Central memory CD8-positive, alpha-beta T cell (primary cell): ENCODE measurements at regions not wholly inside any gene's neighbourhood (a gene's known extent, or its start where the extent isn't known, plus 50 kb on each side); places are given as distances from the start of the nearest gene placed in this dataset.

ENCODE experiments used
- ATAC-seq: fragments of 150-1000 bp; cut with Tn5 transposase; replicated peaks from 2 replicates; pipeline ENCODE4 v1.10.0; 2022; ENCODE audit warnings: mild to moderate bottlenecking, moderate FRiP score, moderate number of reproducible peaks; ENCODE audit not compliant: poor library complexity, severe bottlenecking; ENCODE audit errors: extremely low read depth
- DNase-seq, 2 donors: peaks; one replicate each; pipeline ENCODE4 v3.0.0; 2021; ENCODE audit warnings: low spot score in 2 of 2
- H3K27ac Mint-ChIP-seq: one replicate; pipeline ENCODE4 v1.8.0; 2022; ENCODE audit warnings: low read depth, mild to moderate bottlenecking, moderate library complexity, mixed read lengths
- H3K27me3 Mint-ChIP-seq: one replicate; pipeline ENCODE4 v1.8.0; 2022; ENCODE audit warnings: mixed read lengths
- H3K36me3 Mint-ChIP-seq: one replicate; pipeline ENCODE4 v1.8.0; 2022; ENCODE audit warnings: mild to moderate bottlenecking, moderate library complexity, mixed read lengths; ENCODE audit not compliant: insufficient read depth
- H3K4me1 Mint-ChIP-seq: one replicate; pipeline ENCODE4 v1.8.0; 2022; ENCODE audit warnings: mixed read lengths
- H3K4me3 Mint-ChIP-seq: one replicate; pipeline ENCODE4 v1.8.0; 2022; ENCODE audit warnings: mild to moderate bottlenecking, moderate library complexity, mixed read lengths
- H3K9me3 Mint-ChIP-seq: one replicate; pipeline ENCODE4 v1.8.0; 2022; ENCODE audit warnings: mixed read lengths

- no peak for DNase-seq
- ATAC-seq: no peak
- Mint-ChIP-seq H3K27ac (no peak overlapping the region), H3K27me3 (peaks cover 7% of the 10 kb centered on the region), H3K9me3 (peaks cover 14% of the 10 kb centered on the region), H3K36me3 (no peaks in the 10 kb centered on the region), H3K4me1 (no peaks in the 10 kb centered on the region), H3K4me3 (no peak overlapping the region)
These were observed 344.2 kb downstream of the TMEM161B start for GRCh38 chr5:87924436-87924835.

- Mint-ChIP-seq H3K27ac (no peak overlapping the region), H3K4me1 (no peaks in the 10 kb centered on the region), H3K9me3 (peaks cover 8% of the 10 kb centered on the region), H3K27me3 (no peaks in the 10 kb centered on the region), H3K4me3 (no peak overlapping the region), H3K36me3 (peaks cover 2% of the 10 kb centered on the region)
- ATAC-seq (no peak), DNase-seq (no peak)
These were observed 352.3 kb downstream of the TMEM161B start for GRCh38 chr5:87916320-87916719.

- Mint-ChIP-seq H3K27ac (no peak overlapping the region), H3K9me3 (no peaks in the 10 kb centered on the region), H3K4me1 (no peaks in the 10 kb centered on the region), H3K27me3 (no peaks in the 10 kb centered on the region), H3K4me3 (no peak overlapping the region), H3K36me3 (peaks cover 2% of the 10 kb centered on the region)
- ATAC-seq (no peak), DNase-seq (no peak)
These were observed 356.2 kb downstream of the TMEM161B start for GRCh38 chr5:87912419-87912818.

GRCh38 chr5:87909382-87909781 is 359.3 kb downstream of the TMEM161B start:
- no peak for DNase-seq
- Mint-ChIP-seq H3K4me3 (no peak overlapping the region), H3K36me3 (no peaks in the 10 kb centered on the region), H3K9me3 (no peaks in the 10 kb centered on the region), H3K4me1 (no peaks in the 10 kb centered on the region), H3K27ac (no peak overlapping the region), H3K27me3 (no peaks in the 10 kb centered on the region)
- no peak for ATAC-seq

GRCh38 chr5:87906962-87907361 is 361.7 kb downstream of the TMEM161B start:
- DNase-seq (no peak), ATAC-seq (no peak)
- H3K4me3 Mint-ChIP-seq: no peak overlapping the region
- H3K9me3 Mint-ChIP-seq: no peaks in the 10 kb centered on the region
- no peaks in the 10 kb centered on the region for H3K27me3 Mint-ChIP-seq
- no peak overlapping the region for H3K27ac Mint-ChIP-seq
- H3K36me3 Mint-ChIP-seq: no peaks in the 10 kb centered on the region
- no peaks in the 10 kb centered on the region for H3K4me1 Mint-ChIP-seq

GRCh38 chr5:87900419-87900818 is 368.2 kb downstream of the TMEM161B start:
- Mint-ChIP-seq H3K4me3 (no peak overlapping the region), H3K4me1 (no peaks in the 10 kb centered on the region), H3K27me3 (no peaks in the 10 kb centered on the region), H3K36me3 (no peaks in the 10 kb centered on the region), H3K9me3 (no peaks in the 10 kb centered on the region), H3K27ac (no peak overlapping the region)
- ATAC-seq (no peak), DNase-seq (no peak)

- Mint-ChIP-seq H3K4me3 (no peak overlapping the region), H3K9me3 (no peaks in the 10 kb centered on the region), H3K27ac (no peak overlapping the region), H3K27me3 (no peaks in the 10 kb centered on the region), H3K36me3 (no peaks in the 10 kb centered on the region), H3K4me1 (no peaks in the 10 kb centered on the region)
- DNase-seq (no peak), ATAC-seq (no peak)
These were observed 368.9 kb downstream of the TMEM161B start for GRCh38 chr5:87899721-87900131.

GRCh38 chr5:87899208-87899661 is 369.4 kb downstream of the TMEM161B start:
- Mint-ChIP-seq H3K4me3 (no peak overlapping the region), H3K36me3 (no peaks in the 10 kb centered on the region), H3K27me3 (no peaks in the 10 kb centered on the region), H3K27ac (no peak overlapping the region), H3K9me3 (no peaks in the 10 kb centered on the region), H3K4me1 (no peaks in the 10 kb centered on the region)
- ATAC-seq (no peak), DNase-seq (no peak)

GRCh38 chr5:87898574-87898973 is 370.1 kb downstream of the TMEM161B start:
- Mint-ChIP-seq H3K27me3 (no peaks in the 10 kb centered on the region), H3K4me3 (no peak overlapping the region), H3K27ac (no peak overlapping the region), H3K36me3 (no peaks in the 10 kb centered on the region), H3K4me1 (no peaks in the 10 kb centered on the region), H3K9me3 (no peaks in the 10 kb centered on the region)
- ATAC-seq (no peak), DNase-seq (no peak)

GRCh38 chr5:87888139-87888538 is 380.5 kb downstream of the TMEM161B start:
- ATAC-seq (no peak), DNase-seq (no peak)
- Mint-ChIP-seq H3K36me3 (no peaks in the 10 kb centered on the region), H3K27me3 (no peaks in the 10 kb centered on the region), H3K9me3 (peaks cover 7% of the 10 kb centered on the region), H3K4me3 (no peak overlapping the region), H3K27ac (no peak overlapping the region), H3K4me1 (no peaks in the 10 kb centered on the region)

- no peak for DNase-seq
- Mint-ChIP-seq H3K36me3 (no peaks in the 10 kb centered on the region), H3K27me3 (no peaks in the 10 kb centered on the region), H3K4me1 (no peaks in the 10 kb centered on the region), H3K27ac (no peak overlapping the region), H3K4me3 (no peak overlapping the region), H3K9me3 (peaks cover 7% of the 10 kb centered on the region)
- ATAC-seq: no peak
These were observed 381.4 kb downstream of the TMEM161B start for GRCh38 chr5:87887247-87887646.

GRCh38 chr5:87886164-87886563 is 382.5 kb downstream of the TMEM161B start:
- H3K27ac Mint-ChIP-seq: no peak overlapping the region
- no peak overlapping the region for H3K4me3 Mint-ChIP-seq
- H3K27me3 Mint-ChIP-seq: no peaks in the 10 kb centered on the region
- H3K9me3 Mint-ChIP-seq: peaks cover 5% of the 10 kb centered on the region
- no peaks in the 10 kb centered on the region for H3K36me3 Mint-ChIP-seq
- ATAC-seq (no peak), DNase-seq (no peak)
- no peaks in the 10 kb centered on the region for H3K4me1 Mint-ChIP-seq

GRCh38 chr5:87885758-87886157 is 382.9 kb downstream of the TMEM161B start:
- ATAC-seq: no peak
- Mint-ChIP-seq H3K36me3 (no peaks in the 10 kb centered on the region), H3K27me3 (no peaks in the 10 kb centered on the region), H3K4me1 (no peaks in the 10 kb centered on the region), H3K9me3 (peaks cover under 1% of the 10 kb centered on the region), H3K27ac (no peak overlapping the region), H3K4me3 (no peak overlapping the region)
- no peak for DNase-seq

GRCh38 chr5:87877495-87877894 is 391.1 kb downstream of the TMEM161B start:
- no peak overlapping the region for H3K4me3 Mint-ChIP-seq
- H3K36me3 Mint-ChIP-seq: no peaks in the 10 kb centered on the region
- no peak overlapping the region for H3K27ac Mint-ChIP-seq
- ATAC-seq: no peak
- no peaks in the 10 kb centered on the region for H3K4me1 Mint-ChIP-seq
- DNase-seq: no peak
- H3K27me3 Mint-ChIP-seq: no peaks in the 10 kb centered on the region
- no peaks in the 10 kb centered on the region for H3K9me3 Mint-ChIP-seq
